ENCODE measurements at regions not wholly inside any gene's neighbourhood (a gene's known extent, or its start where the extent isn't known, plus 50 kb on each side); places are given as distances from the start of the nearest gene placed in this dataset.

DNA sequence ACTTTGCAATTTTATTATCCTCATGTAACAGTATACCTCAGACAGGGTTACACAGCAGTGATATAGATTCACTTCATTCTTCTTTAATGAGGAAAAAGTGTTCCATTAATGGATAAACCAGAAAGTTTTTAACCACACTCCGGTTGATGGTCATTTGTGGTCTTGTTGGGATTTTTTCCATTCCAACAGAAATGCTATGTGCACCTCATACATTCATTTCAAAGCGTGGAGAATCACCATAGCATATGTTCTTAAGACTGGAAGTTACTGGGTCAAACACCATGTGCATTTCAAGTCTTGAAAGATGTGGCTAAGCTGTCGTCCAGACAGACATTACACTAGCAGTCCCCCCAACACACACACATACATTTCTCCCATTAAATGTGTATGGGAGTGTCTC is 245.8 kb upstream of the CDH5 start:
- Histone ChIP-seq H3K36me3 (no peaks in the 10 kb centered on the region), H3K4me3 (no peak overlapping the region), H3K27me3 (no peaks in the 10 kb centered on the region), H3K9me3 (no peaks in the 10 kb centered on the region), H3K4me1 (no peaks in the 10 kb centered on the region), H3K27ac (no peak overlapping the region)
- DNase-seq (ENCODE audit: low spot score in 2 of 2): no peak
- intact Hi-C loops (cut with DNase I; ENCODE audit: low total_unique reads): loop anchor here (5.0 kb wide), 1 partner anchor 133 kb away; no protein-coding TSS in a partner anchor
- TF ChIP-seq POLR2A (IDR thresholded peaks at IDR 0.05) (no peak), POLR2AphosphoS5 (IDR thresholded peaks at IDR 0.05) (no peak)
- TF ChIP-seq, protein P1, sequence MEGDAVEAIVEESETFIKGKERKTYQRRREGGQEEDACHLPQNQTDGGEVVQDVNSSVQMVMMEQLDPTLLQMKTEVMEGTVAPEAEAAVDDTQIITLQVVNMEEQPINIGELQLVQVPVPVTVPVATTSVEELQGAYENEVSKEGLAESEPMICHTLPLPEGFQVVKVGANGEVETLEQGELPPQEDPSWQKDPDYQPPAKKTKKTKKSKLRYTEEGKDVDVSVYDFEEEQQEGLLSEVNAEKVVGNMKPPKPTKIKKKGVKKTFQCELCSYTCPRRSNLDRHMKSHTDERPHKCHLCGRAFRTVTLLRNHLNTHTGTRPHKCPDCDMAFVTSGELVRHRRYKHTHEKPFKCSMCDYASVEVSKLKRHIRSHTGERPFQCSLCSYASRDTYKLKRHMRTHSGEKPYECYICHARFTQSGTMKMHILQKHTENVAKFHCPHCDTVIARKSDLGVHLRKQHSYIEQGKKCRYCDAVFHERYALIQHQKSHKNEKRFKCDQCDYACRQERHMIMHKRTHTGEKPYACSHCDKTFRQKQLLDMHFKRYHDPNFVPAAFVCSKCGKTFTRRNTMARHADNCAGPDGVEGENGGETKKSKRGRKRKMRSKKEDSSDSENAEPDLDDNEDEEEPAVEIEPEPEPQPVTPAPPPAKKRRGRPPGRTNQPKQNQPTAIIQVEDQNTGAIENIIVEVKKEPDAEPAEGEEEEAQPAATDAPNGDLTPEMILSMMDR (IDR thresholded peaks at IDR 0.05): no peak

DNA sequence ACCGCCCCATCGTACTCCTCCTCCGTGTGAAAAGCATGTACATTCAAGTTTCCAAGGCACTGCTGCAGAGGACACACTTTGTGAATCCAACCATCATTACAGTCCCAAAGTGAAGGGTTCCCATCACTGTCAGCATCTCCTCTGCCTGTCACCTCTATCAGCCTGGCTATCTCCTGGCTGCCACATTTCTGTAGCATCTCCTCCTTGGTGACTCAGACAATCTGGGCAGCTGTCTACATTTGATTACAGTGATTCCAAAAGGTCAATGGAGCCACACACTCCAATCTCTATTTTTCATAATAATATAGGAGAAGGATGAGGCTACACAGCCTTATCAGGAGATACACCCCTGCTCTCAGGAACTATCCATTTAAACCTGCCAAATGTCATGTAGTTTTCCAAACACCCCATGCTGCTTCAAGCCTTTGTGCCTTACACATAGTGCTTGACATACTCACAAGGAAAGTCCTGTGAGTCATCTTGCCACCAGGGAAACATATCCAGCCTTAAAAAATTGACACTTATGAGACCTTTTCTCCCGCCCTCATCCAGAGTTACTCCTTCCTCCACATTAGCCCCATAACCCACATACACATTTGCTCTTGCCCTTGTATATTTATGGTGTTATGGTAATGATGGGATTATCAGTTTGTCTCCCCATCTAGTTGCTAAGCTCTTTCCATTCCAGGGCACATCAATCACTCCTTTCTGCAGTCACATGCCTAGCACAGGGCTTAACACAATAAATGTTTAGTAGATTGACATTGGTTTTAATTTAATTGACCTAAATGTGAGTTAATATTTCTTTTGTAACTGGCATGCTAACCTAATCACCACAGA is 250.1 kb upstream of the CDH5 start:
- no peaks in the 10 kb centered on the region for H3K27me3 ChIP-seq
- intact Hi-C loops (cut with DNase I; ENCODE audit: low total_unique reads): no loop called here
- DNase-seq (ENCODE audit: low spot score in 2 of 2): no peak
- H3K36me3 ChIP-seq: no peaks in the 10 kb centered on the region
- no peaks in the 10 kb centered on the region for H3K4me1 ChIP-seq
- H3K4me3 ChIP-seq: no peak overlapping the region
- no peak overlapping the region for H3K27ac ChIP-seq
- TF ChIP-seq POLR2A (IDR thresholded peaks at IDR 0.05) (no peak), POLR2AphosphoS5 (IDR thresholded peaks at IDR 0.05) (no peak)
- TF ChIP-seq, protein P1 (IDR thresholded peaks at IDR 0.05): no peak
- H3K9me3 ChIP-seq: no peaks in the 10 kb centered on the region

DNA sequence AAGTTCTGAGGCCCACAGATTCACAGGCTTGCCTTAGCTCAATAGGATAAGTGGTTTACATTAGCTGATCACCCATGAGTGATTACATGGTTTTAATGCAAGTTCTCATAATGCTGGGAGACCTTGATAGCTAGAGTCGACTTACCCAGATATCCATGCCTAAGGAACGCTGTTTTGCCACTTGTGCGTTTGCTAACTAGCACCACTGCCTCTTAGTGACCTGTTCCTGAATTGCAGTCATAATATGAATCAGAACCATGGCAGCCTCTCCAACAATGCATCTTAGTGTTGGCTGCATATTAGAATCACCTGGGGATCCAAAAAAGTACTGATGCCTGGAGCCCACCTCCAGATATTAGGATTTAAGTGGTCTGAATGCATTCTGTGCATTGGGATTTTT is 251.1 kb upstream of the CDH5 start:
- DNase-seq (ENCODE audit: low spot score in 2 of 2): no peak
- intact Hi-C loops (cut with DNase I; ENCODE audit: low total_unique reads): no loop called here
- TF ChIP-seq POLR2AphosphoS5 (IDR thresholded peaks at IDR 0.05) (no peak), POLR2A (IDR thresholded peaks at IDR 0.05) (no peak)
- TF ChIP-seq, protein P1 (IDR thresholded peaks at IDR 0.05): no peak
- no peaks in the 10 kb centered on the region for H3K36me3 ChIP-seq
- no peaks in the 10 kb centered on the region for H3K4me1 ChIP-seq
- no peak overlapping the region for H3K4me3 ChIP-seq
- no peaks in the 10 kb centered on the region for H3K27me3 ChIP-seq
- no peaks in the 10 kb centered on the region for H3K9me3 ChIP-seq
- no peak overlapping the region for H3K27ac ChIP-seq

DNA sequence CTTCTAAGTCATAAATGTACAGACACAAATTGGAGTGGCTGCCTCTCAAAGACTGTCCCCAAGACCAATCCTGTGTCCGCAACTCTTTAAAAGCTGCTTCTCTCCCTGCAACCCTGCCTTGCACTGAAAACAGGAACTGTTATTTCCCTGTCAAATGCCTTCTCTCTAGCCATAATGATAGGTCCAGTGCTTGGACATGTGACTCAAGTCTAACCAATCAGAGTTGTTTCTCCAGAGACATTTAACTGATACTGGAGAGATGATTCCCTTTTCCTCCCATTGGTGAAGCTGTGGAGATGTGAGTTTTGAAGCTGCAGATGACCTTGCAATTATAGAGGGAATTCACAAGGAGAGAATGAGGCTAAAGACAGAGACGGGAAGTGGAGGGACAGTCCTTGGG is 253.3 kb upstream of the CDH5 start:
- no peaks in the 10 kb centered on the region for H3K4me1 ChIP-seq
- DNase-seq (ENCODE audit: low spot score in 2 of 2): no peak
- intact Hi-C loops (cut with DNase I; ENCODE audit: low total_unique reads): no loop called here
- no peaks in the 10 kb centered on the region for H3K9me3 ChIP-seq
- no peaks in the 10 kb centered on the region for H3K36me3 ChIP-seq
- no peaks in the 10 kb centered on the region for H3K27me3 ChIP-seq
- H3K27ac ChIP-seq: no peak overlapping the region
- TF ChIP-seq POLR2A (IDR thresholded peaks at IDR 0.05): no peak
- TF ChIP-seq, protein P1 (IDR thresholded peaks at IDR 0.05): no peak
- TF ChIP-seq POLR2AphosphoS5 (IDR thresholded peaks at IDR 0.05): no peak
- H3K4me3 ChIP-seq: no peak overlapping the region

DNA sequence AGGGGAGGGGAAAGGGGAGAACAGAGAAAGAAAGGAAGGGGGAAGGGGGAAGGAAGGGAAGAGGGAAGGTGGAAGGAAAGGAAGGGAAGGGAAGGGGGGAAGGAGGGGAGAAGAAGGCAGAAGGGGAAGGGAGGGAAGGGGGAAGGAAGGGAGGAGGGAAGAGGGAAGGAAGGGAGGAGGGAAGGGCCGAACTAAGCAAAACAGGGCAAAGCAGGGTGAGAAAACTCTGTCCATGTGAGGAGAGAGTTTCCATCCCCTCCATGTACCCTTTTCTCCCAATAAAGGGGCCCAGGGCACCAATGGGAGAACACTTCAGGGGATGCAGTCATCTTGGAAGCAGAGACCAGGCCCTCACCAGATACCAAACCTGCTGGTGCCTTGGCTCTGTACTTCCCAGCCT is 256.8 kb upstream of the CDH5 start:
- Histone ChIP-seq H3K9me3 (no peaks in the 10 kb centered on the region), H3K27me3 (no peaks in the 10 kb centered on the region), H3K27ac (no peak overlapping the region), H3K4me1 (no peaks in the 10 kb centered on the region), H3K36me3 (no peaks in the 10 kb centered on the region), H3K4me3 (no peak overlapping the region)
- intact Hi-C loops (cut with DNase I; ENCODE audit: low total_unique reads): no loop called here
- TF ChIP-seq, protein P1 (IDR thresholded peaks at IDR 0.05): no peak
- no peak for TF ChIP-seq POLR2AphosphoS5 (IDR thresholded peaks at IDR 0.05)
- no peak for TF ChIP-seq POLR2A (IDR thresholded peaks at IDR 0.05)
- no peak for DNase-seq (ENCODE audit: low spot score in 2 of 2)

Data from breast epithelium (tissue), 4 donors.